NCI-H1694 treated with DMSO at 0.1 percent for 48 hours (cell line): ENCODE measurements at regions not wholly inside any gene's neighbourhood (a gene's known extent, or its start where the extent isn't known, plus 50 kb on each side); places are given as distances from the start of the nearest gene placed in this dataset.
"Not testable (repeated sequence)": the region's sequence is repeated elsewhere in the genome, so short reads cannot be mapped to it uniquely, and the experiment has no call there.

Source experiments
- DNase-seq: peaks from one replicate; lab custom pipeline; 2025; lab: John Stamatoyannopoulos, UW

DNA sequence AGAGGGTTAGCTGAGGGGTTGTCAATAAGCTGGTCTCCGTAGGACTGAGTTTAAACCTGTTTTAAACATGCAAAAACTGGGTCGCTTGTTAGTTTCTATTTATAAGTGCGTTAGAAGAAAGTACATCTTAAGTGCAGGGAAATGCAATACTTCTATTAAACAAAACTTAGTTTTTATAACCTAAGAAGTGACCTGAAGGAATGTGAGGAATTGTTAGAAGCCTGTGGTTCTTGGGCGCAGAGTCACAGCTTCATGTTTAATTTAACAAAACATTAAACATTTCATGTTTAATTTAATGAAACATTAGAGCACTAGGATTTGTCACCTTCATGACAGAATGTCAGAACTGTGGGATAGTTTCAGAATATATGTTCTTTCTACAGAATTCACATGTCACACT lies 469.2 kb upstream of the WWC1 start:
- no peak for DNase-seq

DNA sequence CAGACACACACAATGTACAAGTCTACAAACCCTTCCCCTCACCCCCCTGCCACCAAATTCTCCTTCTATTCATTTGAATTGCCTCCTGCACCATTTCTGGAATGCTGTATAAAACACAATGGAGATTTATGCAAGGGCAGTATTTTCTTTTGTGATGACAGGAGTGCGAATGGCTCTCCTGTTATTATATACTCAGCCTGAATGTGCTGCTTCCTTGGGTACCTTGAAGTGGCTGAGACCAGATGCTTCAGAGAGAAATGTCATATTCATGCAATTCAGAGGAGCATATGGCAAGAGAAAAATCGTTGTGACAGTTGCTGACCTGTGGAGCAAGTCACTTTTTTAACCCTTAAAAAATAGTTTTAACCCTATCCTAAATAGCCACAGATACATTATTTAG lies 468.0 kb upstream of the WWC1 start:
- DNase-seq, result no peak

DNA sequence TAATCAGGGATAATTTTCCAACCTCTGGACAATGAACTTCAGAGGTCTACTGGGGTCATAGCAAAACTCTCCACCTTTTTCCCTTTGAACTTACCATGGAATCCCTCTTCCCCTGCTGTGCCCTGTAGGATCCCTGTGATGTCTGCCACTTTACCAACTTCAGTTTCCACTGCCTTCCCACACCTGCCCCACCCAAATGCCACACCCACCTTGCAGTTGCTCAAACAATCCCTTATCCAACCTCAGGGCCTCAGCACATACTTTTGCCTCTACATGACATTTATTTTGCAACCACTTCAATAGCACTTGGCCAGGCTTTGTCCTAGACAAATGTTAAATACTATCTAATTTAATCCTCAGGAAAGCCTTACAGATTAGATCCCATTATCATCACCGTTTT lies 463.7 kb upstream of the WWC1 start:
- DNase-seq, result no peak

DNA sequence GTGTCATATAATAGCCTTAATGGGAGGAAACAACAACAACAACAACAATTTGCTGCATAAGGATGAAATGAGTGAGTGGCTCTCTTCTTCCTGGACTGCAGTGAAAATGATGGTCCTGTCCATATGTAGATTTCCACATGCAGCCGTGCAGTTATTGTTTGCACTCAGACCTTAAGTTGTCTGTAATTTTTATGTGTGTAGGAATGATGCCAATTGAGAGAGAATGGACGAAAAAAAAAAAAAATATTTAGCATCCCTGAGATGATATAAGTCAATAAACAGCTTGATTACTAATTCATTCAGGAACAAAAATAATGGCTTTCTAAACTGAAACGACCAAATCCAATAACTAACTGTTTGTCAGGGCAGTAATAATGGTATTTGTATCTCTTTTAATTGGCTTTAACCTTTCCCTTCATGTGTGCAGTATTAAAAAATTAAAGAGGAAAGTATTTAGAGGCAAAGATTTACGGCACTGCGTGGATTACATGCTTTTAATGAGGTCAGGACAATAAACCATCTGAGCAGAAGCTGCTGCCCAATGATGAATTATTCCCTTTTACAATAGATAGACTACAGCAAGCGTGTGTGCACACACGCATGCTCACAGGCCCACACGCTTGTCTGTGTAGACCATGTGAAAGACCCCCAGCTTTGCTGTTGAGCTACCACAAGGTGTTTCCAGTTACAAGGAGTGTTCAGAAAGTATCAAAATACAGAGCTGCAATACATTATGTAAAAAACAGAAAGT lies 459.5 kb upstream of the WWC1 start:
- no peak for DNase-seq

DNA sequence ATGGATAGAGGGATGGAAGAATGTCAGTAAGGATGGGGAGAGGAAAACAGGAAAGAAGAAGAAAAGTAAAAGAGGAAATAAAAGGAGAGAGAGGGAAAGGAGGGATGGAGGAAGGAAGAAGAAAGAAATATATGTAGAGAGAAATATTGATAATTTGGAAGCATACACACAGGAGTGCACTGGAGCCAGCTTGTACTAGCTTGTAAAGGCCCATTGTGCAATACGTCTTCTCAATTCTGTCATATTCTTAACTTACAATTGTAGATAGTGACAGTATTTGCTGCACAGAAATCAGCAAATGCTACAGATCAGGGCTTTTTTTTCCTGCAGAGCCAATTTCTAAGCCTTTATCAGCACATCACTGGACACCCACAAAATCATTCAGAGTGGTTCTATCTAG lies 458.8 kb upstream of the WWC1 start:
- no peak for DNase-seq

DNA sequence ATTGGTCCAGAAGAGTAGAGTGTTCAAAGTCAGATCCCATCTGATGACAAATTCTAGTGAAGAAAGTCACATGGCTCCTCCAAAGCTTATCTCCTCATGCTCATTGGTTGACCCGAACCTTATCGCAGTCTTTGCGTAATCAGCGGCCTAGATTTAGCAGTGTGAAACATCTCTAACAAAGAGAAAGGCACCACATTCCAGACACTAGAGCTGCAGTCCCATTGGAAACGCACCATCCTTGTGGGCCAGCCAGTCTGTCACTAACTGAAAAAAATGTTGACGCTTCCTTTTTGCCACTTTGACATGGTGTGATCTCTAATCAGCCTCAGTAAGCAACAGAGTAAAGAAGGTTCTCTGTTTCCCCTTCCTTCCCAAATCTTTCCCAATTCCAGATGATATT lies 458.0 kb upstream of the WWC1 start:
- DNase-seq, result no peak

DNA sequence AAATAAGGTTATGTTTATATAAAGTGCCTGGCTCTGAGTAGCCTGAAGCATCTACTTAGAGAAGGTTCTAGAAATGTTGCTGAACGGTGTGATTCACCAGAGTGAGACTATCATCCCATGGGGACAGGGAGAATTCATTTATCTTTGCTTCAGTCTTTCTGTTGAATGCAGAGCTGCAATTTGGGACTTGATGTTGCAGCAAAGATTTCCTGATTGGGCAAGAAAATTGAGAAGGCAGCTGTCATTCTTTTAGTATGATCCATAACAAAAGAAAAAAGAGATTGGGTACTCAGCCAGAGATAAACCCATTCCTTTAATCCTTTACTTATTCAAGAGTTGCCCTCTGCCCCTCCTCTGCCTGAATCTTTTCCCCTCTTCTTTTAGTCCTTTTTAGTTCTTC lies 456.3 kb upstream of the WWC1 start:
- no peak for DNase-seq

DNA sequence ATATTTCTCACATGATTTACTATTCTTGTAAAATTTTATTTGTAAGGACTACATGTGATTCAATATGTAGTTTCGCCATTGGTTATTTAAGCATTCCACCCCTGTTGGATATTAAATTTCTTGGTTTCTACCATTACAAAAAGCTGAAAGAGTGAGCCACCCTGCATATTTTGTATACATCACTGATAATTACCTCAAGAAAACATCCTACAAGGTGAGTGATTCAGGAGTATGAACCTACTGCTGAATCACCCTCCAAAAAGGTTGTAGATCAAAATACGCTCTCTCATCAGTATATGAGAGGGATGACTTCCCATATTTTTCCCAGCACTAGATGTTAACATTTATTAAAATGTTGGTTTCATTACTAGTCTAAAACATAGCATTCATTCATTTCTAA lies 454.3 kb upstream of the WWC1 start:
- DNase-seq, result no peak

DNA sequence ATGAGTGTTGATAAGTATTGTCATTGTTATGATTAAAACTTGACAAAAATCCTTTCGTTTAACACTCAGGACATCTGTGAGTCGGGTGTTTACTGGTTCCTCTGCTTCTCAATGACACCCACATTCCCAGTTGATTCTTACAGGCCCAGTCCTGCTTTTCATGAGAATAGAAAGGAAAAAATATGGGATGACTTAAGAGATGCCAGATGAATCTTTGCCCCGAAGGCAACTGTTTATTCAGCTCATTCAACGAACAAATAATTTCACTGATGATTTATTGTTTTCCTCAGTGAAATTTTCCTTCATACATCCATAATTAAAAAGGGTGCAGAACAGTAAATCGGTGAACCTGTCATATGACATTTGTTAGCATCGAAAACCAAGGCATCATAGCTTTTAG lies 452.4 kb upstream of the WWC1 start:
- no peak for DNase-seq

DNA sequence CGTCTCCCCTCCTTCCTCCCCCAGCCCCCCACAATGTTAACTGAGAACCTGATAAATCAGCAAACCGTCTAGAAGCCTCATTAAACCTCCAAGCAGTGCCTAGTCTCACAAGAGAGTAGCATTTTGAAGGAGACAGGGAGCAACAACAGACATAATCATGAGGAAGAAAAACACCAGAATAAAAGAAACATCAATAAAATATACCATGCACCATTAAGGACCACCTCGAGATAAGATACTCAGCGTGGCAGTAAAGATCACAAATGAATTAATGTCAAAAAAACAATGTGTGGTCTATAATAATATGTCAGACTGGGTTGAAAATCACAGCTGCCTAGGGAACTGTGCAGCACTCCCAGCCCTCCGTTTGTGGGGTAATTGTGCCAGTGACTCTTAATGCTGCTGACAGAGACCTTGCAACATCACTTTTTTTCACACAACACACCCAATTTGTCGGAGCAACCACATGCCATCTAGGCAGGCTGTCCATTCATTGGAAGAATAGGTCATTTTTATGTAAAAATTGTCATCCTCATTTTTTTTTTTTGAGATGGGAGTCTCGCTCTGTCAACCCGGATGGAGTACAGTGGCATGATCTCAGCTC lies 450.8 kb upstream of the WWC1 start:
- DNase-seq, result no peak

DNA sequence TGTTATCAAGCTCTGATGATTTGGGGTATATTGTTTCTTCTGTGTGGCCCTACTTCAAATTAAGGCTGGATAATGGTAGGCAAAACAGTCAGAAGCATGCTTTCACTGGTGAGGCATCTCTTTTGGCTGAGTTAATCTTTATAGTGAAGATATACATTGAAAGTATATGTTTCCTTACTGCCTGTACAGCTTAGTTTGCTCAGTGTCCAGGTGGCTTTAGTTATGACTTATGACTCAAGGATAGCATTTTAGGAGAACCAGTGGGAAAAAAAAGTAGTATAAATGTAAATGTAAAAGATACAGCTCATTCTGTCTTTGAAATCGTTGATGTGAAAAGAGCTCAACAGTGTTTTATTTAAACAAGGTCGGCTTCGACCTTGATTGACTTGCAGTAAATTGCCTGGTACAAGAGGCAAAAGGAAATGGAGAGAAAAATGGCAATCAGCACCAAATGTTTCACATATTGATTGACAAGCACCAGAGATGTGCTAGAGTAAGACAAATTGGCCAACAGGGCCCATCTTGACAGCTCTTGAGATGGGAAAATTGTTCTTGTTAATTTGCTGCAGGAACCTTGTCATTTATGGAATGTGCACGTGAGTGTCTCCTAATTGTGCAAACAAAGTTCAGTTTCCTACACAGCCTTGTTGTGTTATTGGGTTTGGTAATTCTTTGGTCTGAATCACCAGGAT lies 447.4 kb upstream of the WWC1 start:
- no peak for DNase-seq

DNA sequence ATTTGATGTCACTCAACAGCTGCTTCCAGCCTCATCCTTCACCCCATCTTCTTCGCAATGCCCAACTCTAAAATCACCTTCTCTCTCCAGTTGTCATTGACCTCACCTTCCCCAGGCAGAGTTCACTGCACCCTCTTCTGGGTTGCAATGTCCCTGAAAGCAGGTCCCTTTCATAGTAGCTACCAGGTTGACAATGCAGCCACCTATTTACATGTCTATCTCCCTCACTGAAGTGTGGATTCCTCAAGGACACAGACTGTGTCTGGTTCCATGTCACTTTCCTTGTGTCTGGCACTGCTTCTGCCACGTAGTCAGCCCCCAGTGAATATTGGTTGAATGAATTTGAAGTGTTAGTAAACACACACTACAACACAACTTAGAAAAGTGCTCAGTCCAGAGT lies 445.5 kb upstream of the WWC1 start:
- DNase-seq, result no peak

DNA sequence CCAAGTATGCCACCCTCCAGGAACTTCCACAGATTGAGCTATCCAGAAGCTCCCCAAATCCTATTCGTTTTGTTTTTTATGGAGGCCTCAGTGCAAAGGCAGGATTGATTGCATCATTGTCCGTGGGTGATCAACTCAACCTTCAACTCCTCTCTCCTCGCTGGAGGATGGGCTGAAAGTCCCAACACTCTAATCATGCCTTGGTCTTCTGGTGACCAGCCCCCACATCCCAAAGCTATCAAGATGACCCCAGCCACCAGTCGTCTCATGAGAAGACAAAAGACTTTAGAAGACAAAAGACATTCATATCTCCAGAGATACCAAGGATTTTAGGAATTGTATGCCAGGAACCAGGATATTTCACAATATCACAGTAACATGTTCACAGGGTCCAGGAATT lies 441.6 kb upstream of the WWC1 start:
- DNase-seq, result no peak

DNA sequence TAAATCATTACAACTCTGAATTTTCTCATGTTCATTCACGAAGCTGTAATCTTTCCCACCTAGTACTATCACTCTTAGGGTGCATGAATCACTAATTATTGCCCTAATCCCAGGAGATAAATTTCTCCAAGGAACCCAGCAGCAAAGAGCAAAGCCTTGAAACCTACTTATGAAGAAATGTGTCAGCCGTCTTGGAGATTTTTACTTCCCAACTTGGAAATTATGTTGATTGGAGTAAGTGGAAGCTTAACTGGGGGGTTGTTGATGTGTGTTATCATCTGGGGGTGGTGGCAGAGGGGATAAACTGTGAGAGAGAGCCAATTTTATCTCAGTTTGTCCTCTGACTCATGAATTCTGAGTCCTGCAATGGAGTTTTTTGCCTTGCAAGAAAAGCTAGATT lies 440.5 kb upstream of the WWC1 start:
- no peak for DNase-seq

DNA sequence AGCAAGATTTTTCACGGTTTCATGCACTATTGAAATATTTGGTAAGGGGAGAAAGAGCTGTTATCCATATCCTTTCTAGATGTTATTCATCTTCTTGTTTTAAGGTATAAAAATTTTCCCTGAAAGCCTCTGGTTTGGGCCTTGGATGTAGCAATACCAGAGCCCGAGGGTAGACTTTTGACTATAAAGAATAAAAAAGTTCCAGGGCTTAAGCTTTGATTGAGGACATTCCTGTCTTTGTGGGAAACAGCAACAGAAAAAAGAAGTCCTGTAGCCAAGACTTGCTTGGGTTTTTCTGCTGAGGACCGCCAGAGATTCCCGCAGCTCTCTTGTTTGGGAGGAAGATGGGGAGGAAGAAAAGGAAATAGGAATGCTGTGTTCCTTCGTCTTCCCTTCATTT lies 440.0 kb upstream of the WWC1 start:
- no peak for DNase-seq

DNA sequence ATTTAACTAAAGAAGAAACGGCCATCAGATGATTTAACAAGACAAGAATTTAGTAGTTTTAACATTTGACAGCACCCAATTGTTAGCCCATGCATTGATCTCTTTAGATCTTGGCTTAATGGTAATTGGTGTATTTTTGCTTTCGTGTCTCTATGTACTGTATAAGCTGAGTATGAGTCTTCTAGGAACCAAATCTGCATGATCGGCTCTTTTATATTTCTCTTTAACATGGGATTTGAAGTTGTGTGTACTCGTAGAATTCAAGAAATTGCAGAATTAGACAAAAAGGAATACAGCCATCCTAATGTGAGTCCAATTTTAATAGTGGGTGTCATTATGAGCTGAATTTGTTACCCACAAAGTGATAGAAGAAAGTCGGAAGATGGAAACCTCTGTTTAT lies 438.9 kb upstream of the WWC1 start:
- DNase-seq, result no peak

DNA sequence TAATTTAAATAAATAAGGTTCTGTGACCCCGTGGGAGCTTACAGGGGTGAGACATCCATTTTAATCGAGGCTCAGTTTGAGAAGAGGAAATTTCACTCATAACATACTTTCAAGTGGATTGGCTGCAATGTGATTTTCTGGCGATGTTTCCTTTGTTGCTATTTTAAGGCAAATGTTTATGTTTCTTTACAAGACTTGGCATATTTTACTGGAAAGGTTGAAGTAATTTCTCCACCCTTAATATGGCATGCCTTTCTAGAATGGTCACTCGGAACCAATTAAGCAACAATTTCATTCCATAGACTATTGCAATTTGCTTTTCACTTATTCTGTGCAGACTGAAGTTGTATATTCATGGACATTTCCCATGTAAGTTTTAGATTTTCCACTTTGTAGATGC lies 438.0 kb upstream of the WWC1 start:
- no peak for DNase-seq

DNA sequence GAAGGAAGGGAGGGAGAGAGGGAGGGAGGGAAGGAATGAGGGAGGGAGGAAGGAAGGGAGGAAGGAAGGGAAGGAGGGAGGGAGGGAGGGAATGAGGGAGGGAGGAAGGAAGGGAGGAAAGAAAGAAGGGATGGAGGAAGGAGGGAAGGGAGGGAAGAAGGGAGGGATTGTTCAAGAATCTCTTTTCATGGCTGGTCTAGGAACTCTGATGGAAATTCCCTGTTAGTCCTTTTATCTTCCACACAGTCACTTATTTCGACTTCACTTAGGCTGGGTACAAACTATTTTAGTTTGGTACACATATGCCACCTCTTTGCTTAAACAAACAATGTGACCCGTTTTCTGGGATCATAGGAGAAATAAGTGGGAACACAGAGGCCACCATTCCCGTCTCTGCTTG lies 435.6 kb upstream of the WWC1 start:
- DNase-seq, result no peak

DNA sequence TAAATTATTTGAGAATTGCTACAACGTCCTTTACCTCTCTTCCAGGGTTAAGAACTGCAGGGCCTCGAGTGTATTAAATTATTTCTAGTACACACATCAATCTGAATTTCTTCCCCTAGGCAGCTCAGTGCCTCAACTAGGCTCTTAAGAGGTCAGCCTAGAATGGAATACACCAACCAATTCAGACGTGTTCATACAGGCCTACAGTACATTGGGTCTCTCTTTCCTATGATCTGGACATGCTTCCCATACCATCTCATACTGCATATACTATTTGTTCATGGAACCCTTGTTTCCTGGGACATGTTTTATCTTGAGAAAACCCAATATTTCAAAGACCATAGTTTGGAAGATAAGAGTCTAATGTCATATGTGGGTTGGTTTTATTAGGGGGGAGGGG lies 434.1 kb upstream of the WWC1 start:
- DNase-seq, result no peak

DNA sequence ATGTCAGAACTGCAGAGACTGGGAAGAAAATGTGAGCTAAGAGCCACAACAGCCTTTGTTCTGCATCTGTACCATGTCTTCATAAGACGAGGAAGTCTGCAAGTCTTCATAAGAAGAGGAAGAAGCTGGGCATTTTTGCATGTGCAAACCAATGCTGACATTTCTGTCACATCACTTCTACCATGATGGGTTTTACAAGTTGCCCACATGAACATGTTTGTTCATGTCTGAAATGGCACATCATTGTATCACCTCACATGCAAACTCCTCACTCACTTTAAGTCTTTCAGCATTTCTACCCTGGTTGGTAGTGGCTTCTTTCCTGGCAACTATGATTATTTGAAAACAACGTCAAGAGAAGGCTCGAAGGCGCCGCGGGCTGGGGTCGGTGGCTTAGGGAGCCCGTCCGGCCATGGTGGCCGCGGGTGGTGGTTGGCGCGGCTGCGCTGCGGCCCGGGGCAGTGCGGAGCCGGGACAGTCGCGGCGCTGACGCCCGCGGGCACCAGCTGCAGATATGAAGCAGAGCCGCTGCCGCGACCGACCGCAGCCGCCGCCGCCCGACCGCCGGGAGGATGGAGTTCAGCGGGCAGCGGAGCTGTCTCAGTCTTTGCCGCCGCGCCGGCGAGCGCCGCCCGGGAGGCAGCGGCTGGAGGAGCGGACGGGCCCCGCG lies 433.1 kb upstream of the WWC1 start:
- not testable (repeated sequence) for DNase-seq

DNA sequence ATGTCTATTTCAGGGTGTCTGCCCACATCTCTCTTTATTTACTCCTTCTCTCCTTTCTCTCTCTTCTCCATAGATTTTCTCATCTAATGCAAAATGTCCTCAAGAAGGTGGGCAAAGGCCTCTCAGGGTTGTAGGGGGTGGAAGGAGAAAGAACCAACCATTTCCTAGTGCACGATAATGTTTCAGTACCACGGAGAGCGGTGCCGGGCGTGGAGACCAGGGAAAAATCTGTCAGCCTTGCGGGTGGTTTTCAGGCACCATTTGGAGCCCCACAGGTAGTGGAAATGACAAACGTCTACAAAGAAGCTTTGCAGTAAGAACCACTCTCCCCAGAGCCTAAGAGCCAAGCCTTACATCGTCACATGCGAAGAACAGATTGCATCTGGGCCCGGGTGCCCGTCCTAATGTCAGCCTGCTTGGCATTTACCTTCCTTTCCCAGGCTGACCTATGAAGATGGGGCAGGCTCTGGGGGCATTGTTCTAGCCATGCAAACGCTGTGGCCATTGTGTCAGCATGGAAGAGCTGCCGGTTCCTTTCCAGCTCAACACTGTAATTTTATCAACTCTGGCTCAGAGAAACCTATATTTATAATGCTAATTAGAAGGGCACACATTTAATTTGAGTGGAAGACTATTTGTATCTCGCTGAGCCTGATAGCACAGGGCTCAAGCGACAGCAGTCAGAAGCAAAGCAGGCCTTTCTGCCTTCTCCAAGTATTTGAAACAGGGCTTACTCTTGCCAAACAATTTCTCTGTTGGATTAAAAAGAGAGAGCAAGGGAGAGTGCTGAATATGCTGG lies 430.1 kb upstream of the WWC1 start:
- no peak for DNase-seq

DNA sequence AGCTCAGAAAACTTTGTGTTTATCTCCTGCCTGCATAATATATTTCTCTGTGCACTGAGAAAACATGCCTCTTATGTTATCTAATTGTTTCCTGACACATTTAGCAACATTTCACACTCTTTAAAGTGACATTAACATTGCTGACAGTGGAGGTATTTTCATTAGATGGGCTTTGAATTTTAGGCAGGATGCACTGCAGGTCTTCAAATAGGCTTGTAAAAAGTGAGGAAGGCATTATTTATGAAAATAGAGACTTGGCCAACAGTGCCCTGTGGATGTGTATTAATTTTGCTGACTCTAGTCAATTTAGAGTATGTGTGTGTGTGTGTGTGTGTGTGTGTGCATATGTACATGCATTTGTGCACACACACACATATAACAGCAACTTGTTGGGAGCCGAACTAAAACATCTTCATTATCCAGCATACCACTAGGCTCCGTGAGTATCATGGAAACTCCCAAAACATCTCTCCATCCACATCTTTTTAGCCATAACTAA lies 429.5 kb upstream of the WWC1 start:
- DNase-seq, result no peak
